Epithelial cell of prostate (primary cell): ENCODE measurements at regions not wholly inside any gene's neighbourhood (a gene's known extent, or its start where the extent isn't known, plus 50 kb on each side); places are given as distances from the start of the nearest gene placed in this dataset.

Source experiments
- DNase-seq: peaks from one replicate; pipeline ENCODE4 v3.0.0-alpha.2; 2011; ENCODE audit warnings: low read depth, low spot score
- H3K27ac ChIP-seq: fragments of 450-650 bp; 2 replicates; pipeline ENCODE4 v1.5.1; 2017; ENCODE audit warnings: mild to moderate bottlenecking

DNA sequence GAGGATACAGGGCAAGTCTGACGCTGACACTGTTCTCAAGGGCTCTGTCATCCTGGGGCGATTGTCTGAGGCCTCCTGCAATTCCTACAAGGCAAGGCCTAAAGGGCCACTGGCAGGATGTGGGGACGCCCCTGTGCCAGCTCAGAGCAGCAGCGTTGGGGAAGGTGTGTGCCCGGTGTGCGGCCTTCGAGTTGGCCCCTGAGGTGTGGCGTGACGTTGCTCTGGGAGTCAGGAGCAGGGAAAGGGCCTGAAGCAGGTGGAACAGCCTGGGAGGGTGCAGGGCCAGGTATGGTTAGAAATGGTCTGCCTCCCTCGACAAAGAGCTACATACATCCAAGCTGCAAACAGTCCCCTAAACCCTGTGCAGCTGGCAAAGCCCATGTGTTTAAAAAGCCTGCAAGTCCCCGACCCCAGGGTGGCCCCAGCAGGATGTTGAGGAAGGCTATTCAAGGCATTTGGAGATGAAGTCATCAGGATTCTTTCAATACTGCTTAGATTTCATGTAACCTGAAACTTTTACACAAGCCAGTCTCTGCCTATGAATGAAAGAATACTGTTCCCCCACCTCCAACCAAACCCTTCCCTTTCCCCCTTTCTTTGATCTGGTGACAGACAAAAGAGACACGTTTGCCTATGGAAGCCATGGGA lies 142.5 kb upstream of the TNS3 start:
- H3K27ac ChIP-seq, result no peak overlapping the region
- DNase-seq, result no peak

DNA sequence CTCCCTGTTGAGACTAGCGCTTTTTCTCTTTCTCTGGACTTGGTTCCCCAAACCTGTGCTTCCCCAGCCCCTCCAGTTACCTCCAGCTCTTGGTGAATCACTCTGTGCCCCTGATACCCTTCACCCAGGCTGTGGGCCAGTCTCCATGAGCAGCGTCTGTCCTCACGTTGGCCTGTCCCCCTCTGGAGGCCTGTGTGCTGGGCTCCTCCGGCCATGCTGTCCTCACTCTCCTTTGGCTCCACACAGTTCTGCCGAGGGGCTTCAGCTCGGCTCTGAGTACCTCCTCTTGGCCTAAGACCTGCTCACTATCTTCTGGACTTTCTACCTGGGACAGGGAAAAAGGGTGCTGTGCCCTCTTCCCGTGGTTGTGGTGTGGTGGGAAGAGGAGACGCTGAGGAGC lies 140.2 kb upstream of the TNS3 start:
- no peak overlapping the region for H3K27ac ChIP-seq
- DNase-seq, result no peak

DNA sequence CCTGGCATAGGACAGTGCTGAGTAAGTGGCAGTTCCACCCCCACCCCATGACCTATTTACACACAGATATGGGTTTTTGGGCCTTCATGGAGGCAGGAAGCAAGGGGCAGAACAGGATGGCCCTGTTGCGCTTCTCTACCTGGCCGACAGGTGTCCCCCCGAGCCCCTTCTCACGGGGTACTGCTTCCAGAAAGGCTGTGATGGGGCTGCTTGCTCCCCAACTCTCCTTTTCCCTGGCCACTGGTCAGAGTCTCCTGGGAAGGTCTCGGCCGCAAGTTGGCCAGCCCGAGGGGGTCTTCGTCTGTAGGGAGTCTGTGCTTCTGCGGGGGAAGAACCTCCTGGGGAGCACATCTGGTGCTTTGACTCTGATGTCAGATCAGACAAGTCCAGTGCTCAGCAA lies 139.8 kb upstream of the TNS3 start:
- no peak overlapping the region for H3K27ac ChIP-seq
- DNase-seq, result no peak

DNA sequence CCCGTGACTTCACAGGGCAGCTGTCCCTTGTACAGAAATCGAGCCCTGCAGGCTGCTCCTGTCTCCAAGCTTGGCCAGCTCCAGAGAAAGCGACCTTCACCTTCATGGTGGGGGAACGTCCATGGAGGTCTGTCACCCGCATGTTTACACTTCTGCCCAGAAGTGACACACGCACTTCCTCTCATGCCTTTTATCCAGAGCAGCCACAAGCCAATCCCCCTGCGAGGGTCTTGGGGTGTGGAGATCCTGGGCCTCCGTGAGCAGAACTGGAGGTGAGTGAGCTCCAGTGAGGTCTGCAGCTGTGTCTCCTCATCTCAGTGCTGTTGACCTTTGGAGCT lies 139.0 kb upstream of the TNS3 start:
- no peak for DNase-seq
- H3K27ac ChIP-seq, result no peak overlapping the region

DNA sequence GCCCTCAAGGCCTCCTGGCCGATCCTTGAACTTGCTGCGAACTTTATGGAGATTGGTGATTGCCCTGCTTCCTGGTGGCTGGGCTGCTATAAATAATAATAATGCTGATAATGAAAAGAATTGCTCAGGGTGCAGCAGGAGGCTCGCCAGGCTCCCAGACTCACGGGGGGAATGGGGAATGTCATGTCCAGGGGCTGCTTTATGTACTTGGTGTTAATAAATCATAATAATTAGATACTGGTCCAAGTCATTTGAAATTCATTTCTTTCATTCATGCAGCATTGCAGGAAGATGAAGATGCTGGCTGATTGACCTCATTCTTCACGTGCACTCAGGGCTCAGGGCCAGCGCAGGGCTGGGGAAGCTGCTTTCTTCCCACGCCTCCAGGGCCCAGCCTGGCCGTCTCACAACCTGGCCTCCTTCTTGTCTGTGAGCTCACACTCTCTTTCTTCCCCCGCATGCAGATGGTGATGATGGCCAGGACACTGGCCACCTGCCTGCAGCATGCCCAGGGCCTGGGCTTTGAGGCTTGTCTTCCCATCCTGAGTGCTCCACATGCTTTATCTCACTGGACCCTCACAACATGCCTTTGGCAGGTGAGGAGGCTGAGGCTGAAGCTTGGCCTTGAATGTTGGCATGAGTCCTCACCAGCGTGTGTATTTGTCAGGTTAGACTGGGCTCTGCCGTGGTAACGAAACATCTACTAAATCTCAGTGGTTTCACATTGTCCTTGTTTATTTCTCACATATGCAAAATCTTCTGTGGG lies 138.4 kb upstream of the TNS3 start:
- DNase-seq, result no peak
- no peak overlapping the region for H3K27ac ChIP-seq

DNA sequence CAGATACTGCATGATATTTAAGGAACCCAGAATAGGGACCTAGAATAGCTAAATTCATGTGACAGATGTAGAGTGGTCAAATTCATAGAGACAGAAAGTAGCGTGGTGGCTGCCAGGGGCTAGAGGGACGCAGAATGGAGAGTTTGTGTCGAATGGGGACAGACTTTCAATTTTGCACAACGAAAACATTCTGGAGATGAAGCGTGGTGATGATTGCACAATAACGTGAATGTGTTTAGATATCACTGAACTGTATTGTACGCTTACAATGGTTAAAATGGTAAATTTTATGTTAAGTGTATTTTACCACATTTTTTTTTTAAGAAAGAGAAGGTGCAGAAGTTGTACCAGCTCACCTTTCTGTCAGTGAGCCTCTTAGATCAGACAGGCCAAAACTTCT lies 137.8 kb upstream of the TNS3 start:
- no peak overlapping the region for H3K27ac ChIP-seq
- DNase-seq, result no peak

DNA sequence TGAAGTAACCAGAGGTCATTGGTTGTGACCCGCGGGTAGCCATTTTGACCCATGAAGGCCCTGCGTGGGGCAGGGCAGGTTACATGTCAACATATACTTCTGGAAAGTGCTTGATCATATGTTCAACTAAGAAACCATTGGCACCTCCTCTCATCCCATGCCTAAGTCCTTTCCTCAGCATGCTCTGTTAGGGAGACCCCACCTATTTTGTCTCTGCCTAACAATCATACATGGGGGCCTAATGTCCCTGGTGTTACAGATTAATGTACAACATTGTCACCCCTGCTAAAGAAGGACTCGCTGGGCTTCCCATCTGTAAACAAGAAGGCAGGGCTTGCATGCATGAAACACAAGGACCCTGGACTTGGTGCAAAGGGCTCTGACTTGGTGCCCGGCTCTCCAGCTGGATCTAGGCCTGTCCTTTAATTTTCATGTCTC lies 133.7 kb upstream of the TNS3 start:
- DNase-seq, result no peak
- no peak overlapping the region for H3K27ac ChIP-seq

DNA sequence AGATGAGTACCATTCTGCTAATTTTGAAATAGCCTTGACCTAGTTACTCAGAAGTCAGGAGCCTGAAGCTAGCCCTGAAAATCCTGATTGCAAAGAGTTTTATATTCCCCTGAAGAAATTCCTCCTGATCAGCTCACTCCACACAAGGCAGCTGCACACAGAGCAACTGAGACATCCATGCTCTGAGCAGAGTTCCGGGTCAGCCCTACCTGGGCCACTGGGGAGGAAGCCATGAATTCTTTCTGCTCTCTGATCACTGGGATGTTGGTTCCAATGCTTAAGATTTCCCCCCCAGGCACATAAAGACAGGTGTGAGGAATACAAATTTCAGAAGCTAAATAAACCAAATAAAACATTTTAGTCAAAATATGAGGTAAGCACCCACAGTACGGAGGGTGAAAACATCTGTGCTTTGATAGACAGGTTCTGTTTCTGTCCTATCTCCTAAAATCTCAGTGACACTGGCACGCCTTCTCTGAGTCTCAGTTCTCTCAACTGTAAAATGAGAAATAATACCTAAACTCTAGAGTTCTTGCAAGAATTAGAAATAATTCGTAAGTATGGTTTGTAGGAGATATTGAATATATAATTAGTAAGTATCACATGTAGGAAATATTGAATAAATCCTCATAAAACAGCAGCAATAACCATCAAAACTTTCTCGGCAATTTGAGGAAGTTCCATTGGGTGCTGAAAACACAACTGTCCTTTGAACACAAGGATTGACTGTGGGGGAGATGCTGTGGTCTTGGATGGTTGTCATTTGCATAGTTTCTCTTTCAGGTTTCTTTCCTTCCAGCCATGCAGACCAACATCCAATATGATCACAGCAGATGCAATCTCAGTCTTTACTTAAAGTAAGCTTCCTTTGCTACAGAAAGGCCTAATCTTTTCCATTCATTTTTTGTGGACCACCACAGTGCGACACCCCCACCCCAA lies 133.0 kb upstream of the TNS3 start:
- no peak overlapping the region for H3K27ac ChIP-seq
- DNase-seq, result no peak

DNA sequence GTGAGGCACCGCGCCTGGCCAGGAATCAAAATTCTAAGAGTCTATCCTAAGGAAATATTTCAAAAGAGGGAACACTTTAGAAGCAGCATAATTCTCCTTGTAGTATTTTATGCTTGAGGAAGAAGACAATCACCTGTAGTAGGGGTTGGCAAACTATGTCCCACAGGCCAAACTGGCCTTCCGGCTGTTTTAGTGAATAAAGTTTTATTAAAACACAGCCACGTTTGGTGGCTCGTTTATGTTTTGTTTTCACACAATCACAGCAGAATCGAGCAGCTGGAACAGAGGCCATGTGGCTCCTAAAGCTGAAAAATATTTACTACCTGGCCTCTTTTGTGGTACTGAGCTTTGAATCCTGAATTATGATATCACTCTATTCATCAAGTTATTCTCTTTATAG lies 131.7 kb upstream of the TNS3 start:
- H3K27ac ChIP-seq, result no peak overlapping the region

DNA sequence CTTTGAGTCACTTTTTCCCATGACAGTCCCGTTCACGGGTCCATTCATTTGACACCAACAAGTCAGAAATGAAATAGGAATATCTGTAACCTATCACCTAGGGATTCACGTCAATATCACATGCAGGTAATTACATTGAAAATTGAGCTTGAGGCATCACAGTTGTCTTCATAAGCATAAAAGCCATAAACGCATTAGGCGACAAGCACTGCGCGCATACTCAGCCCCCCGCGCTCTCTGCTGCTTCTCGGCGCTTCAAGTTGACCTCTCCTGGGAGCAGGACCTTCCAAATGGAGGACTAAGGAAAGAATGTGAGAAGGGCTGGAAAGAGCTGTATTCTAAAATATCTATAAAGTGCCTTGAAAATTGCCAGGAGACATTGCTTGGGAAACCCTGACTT lies 130.5 kb upstream of the TNS3 start:
- no peak for DNase-seq

More for the DNA sequence above, 131.7 kb upstream of the TNS3 start:
- no peak for DNase-seq

DNA sequence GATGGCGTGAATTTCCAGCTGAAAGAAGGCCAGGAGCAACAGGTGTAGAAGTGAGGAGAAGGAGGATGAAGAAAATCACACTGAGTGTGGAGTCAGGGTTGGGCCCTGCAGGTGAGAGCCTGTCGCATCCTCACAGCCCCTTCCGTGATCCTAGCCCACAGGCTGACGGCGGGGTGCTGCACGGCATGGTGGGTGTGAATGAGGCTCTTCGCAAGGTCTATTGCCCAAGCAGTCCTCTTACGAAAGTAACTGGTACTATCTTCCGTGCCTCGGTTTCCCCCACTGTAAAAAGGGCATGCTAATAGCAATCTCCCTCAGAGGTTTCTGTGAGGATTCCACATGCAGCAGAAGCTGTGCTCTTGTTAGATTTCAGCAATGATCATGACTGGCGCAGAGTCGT lies 129.9 kb upstream of the TNS3 start:
- no peak for DNase-seq

More for the DNA sequence above, 130.5 kb upstream of the TNS3 start:
- no peak overlapping the region for H3K27ac ChIP-seq

DNA sequence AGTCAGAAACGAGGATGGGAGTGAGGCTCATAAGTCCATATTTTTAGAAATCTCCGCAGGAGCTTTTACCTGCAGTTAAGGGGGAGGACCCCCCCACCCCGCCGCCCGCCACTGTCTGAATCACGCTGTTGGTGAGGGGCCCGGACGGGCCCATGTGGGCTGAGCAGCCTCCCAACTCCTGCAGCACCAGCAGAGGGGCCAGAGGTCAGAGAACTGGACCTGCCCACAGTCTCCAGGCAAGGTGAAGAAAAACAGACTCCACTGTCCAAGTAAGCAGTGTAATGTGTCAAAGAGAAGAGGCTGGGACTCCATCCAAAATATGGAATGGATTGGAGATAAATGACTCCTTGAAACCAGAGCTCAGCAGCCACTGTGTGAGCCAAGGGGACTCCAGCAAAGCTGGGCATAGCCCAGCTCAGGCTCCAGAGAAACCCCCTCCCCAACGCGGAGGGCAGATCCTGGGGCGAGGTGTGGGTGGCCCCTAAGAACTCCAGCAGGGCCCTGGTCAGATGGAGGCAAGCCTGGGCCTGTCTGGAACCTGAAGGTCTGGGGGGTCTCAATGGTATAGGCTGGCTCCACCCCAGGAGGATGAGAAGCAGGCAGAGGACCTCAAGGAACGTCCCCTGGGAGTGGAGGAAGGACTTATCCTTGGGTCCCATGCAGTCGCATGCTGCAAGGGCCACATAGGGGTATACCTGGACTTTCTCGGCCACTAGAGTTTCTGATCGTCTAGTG lies 128.5 kb upstream of the TNS3 start:
- no peak overlapping the region for H3K27ac ChIP-seq
- no peak for DNase-seq

More for the DNA sequence above, 129.9 kb upstream of the TNS3 start:
- H3K27ac ChIP-seq, result no peak overlapping the region

DNA sequence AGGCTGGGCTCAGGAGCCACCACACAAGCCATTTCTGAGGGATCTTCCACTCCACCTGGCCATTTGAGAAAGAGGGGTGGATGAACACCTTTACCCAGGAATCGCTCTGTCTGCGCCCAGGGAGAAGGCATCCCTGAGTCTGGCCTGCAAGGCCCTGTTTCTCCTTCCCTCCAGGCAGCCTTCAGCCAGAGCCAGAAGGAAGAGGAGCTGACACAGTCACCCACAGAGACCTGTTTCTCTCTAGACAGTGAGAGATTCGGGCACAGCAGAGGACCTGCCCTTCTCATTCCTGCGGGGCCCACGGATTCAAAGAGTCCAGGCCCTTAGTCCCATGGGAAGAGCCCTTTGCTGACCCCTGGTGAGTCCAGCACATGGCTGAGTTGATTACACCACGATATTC lies 127.5 kb upstream of the TNS3 start:
- H3K27ac ChIP-seq, result no peak overlapping the region
- no peak for DNase-seq

DNA sequence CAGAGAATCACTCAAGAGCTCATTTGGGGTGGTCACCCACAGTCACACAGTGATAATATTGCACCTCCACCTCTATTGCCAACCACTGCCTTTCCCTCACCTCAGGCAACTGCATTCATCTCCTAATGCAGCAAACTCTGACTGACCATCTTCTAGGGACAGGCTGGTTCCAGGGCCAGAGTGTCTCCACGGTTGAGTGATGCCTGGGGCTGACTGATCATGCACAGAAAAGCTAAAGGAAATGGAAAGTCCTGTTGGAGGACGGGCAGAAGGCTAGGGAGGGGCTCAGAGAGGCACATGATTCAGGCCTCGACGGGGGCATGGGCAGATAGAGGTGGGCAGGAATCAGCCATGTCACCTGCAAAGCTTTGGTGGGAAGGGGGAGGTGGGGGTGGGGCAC lies 127.1 kb upstream of the TNS3 start:
- no peak overlapping the region for H3K27ac ChIP-seq
- no peak for DNase-seq

DNA sequence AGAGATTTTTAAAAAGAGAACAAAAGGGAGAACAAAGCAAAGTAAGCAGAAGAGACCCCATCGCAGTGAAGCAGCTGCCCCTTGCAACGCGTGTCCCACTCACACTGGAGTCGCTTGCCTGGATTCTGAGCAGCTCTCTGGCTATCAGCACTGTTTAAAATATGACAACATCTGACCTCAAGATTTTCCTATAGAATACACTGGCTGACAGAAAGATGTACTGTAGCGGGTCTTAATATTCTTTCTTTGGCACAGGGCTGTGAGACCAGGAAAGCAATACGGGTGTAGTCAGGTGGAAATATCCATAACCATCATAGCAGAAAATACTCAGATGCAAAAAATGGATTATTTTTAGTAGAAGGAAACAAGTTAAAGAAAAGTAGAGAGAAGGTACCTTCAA lies 125.7 kb upstream of the TNS3 start:
- no peak overlapping the region for H3K27ac ChIP-seq
- DNase-seq, result no peak

DNA sequence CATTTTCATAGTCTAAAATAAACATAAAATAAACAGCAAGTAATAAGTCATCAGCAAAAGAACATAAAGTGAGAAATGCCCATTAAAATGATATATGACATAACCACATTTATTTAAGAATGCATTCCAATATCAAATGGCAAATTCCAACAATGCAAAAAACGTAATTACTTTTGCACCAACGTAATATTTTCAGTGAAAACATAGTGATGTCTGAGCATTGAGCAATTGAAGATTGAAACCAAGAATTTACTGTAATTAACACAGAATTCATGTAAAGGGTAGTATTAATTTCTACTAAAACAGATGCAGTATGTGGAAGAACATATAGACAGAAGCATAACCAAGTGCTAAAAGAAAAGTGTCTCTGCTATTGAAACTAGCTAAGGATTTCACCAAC lies 123.0 kb upstream of the TNS3 start:
- no peak overlapping the region for H3K27ac ChIP-seq
- no peak for DNase-seq

DNA sequence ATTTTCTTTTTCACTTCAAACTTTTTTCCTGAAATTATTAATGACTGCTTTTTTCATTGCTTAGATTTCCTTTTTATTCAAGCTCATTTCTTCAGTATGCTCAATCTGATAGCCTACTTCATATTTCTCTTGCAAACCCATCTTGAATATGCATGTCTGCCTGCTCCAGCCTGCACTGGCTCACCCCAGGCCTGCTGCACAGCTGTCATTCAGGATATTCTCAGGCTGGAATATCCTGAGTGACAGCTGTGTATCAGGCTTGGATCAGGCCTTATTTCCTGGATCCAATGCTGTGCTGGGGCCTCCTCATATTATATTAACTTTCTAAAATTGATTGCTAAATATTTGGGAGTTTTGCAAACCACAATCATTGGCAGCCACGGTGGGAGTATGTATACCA lies 120.2 kb upstream of the TNS3 start:
- DNase-seq, result no peak
- no peak overlapping the region for H3K27ac ChIP-seq

DNA sequence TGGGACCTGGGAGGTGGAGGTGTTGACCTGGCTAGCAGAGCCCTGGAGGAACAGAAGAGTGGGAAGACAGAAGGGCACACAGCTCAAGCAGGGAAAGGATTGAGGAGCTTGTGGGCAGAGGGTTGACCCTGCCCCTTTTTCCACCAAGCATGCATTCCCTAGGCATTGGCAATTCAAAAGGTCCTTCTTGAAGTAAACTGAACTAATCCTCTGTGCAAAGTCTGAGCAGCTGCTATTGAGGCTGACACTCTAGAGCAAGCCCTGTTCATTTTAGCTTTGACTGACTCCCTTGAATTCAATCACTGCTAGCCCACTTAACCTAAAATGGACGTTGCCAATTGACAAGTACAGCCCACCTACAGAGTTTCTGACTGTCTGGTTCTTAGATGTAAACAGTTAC lies 116.5 kb upstream of the TNS3 start:
- H3K27ac ChIP-seq, result no peak overlapping the region
- DNase-seq, result no peak

DNA sequence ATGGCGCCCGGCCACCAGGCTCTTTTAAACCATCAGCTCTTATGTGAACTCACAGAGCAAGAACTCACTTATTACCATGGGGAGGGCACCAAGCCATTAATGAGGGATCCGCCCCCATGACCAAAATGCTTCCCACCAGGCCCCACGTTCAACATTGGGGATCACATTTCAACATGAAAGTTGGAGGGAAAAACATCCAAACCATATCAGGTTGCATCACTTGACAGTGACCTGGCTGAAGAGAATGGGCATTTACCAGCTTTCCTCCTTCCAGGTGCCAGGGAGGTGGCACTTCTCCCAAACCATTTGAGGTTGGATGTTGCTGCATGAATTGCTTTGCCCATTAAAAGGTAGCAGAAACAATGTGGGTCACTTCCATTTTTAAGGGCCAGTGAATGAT lies 115.6 kb upstream of the TNS3 start:
- no peak for DNase-seq
- no peak overlapping the region for H3K27ac ChIP-seq

DNA sequence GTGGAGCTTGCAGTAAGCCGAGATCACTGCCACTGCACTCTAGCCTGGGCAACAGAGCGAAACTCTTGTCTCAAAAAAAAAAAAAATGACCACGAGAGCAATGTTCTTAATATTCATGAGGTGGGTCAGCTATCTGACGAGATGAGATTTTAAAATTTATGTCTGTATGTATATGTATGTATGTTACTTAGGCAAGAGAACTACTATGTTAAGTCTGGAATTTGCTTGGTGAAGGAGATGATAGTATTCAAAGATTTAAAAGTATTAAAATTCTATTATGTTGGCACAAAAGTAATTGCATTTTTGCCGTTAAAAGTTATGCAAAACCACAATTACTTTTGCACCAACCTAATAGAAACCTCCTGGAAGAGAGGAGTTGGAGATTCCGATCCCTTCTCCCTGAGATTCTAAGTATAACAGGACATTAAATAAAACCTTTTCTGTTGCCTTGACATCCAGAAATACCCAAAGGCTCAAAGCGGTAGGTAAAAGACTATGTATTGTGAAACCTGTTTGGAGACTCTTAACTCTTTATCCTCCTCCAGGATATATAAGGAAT lies 114.3 kb upstream of the TNS3 start:
- H3K27ac ChIP-seq, result no peak overlapping the region
- no peak for DNase-seq
